RWPE1 (cell line): ENCODE measurements at regions not wholly inside any gene's neighbourhood (a gene's known extent, or its start where the extent isn't known, plus 50 kb on each side); places are given as distances from the start of the nearest gene placed in this dataset.
"Not testable (repeated sequence)": the region's sequence is repeated elsewhere in the genome, so short reads cannot be mapped to it uniquely, and the experiment has no call there.

Experiments used
- CTCF ChIA-PET: fragments of 350-600 bp; sonication (Branson Sonifier 250); formaldehyde crosslinking; extraction: SDS; loops from one replicate; lab custom pipeline; 2021; lab: Yijun Ruan, JAX
- POLR2A ChIA-PET: fragments of 400-600 bp; formaldehyde crosslinking; extraction: SDS; loops from one replicate; lab custom pipeline; 2020; ENCODE audit warnings: antibody characterized with exemption; ENCODE audit not compliant: low non-redundant PET; lab: Yijun Ruan, JAX
- DNase-seq: peaks from one replicate; pipeline ENCODE4 v3.0.0; 2012; ENCODE audit warnings: low spot score
- H3K27ac ChIP-seq: fragments of 450-650 bp; 2 replicates; pipeline ENCODE4 v1.5.1; 2017
- CTCF ChIP-seq: fragments of 450-650 bp; conservative IDR thresholded peaks from 2 replicates; pipeline ENCODE4 v1.5.1; 2017; ENCODE audit warnings: low read depth, mild to moderate bottlenecking

GRCh38 chr12:95384785-95385184, 89.2 kb upstream of the METAP2 start:
- no peak overlapping the region for H3K27ac ChIP-seq
- TF ChIP-seq CTCF, result no peak
- POLR2A ChIA-PET, result no interaction called here
- DNase-seq, result no peak
- CTCF ChIA-PET, result interaction anchor here (0.6 kb wide), 2 partner anchors 267 to 311 kb away, joined by 3 read pairs; partner anchors contain the start of gene NR2C1

GRCh38 chr12:95385246-95386035, 88.5 kb upstream of the METAP2 start:
- ChIA-PET POLR2A (no interaction called here), CTCF (interaction anchor here (0.6 kb wide), 1 partner anchor 268 kb away, joined by 3 read pairs; no protein-coding TSS in a partner anchor)

GRCh38 chr12:95386051-95386450, 87.9 kb upstream of the METAP2 start:
- no peak overlapping the region for H3K27ac ChIP-seq
- no peak for DNase-seq
- CTCF ChIA-PET, result no interaction called here
- no peak for TF ChIP-seq CTCF
- POLR2A ChIA-PET, result no interaction called here

More at GRCh38 chr12:95385246-95386035, 88.5 kb upstream of the METAP2 start:
- DNase-seq, result no peak
- no peak overlapping the region for H3K27ac ChIP-seq
- TF ChIP-seq CTCF, result no peak

GRCh38 chr12:95388260-95388659, 85.7 kb upstream of the METAP2 start:
- DNase-seq, POLR2A ChIA-PET, CTCF ChIA-PET, H3K27ac ChIP-seq: not testable (repeated sequence)

GRCh38 chr12:95390192-95390591, 83.8 kb upstream of the METAP2 start:
- H3K27ac ChIP-seq, result no peak overlapping the region
- TF ChIP-seq CTCF, result no peak
- POLR2A ChIA-PET, result no interaction called here
- DNase-seq, result no peak
- CTCF ChIA-PET, result no interaction called here

- ChIA-PET POLR2A (no interaction called here), CTCF (no interaction called here)
- no peak overlapping the region for H3K27ac ChIP-seq
- DNase-seq, result no peak
- TF ChIP-seq CTCF, result no peak
These were observed 83.0 kb upstream of the METAP2 start for GRCh38 chr12:95390932-95391331.

GRCh38 chr12:95393191-95393790, 80.7 kb upstream of the METAP2 start:
- POLR2A ChIA-PET, result no interaction called here
- H3K27ac ChIP-seq, result no peak overlapping the region
- no peak for TF ChIP-seq CTCF
- CTCF ChIA-PET, result interaction anchor here (0.6 kb wide), 1 partner anchor 438 kb away, joined by 5 read pairs; no protein-coding TSS in a partner anchor
- DNase-seq, result no peak
